ENCODE measurements at regions not wholly inside any gene's neighbourhood (a gene's known extent, or its start where the extent isn't known, plus 50 kb on each side); places are given as distances from the start of the nearest gene placed in this dataset.
"Not testable (repeated sequence)": the region's sequence is repeated elsewhere in the genome, so short reads cannot be mapped to it uniquely, and the experiment has no call there.

DNA sequence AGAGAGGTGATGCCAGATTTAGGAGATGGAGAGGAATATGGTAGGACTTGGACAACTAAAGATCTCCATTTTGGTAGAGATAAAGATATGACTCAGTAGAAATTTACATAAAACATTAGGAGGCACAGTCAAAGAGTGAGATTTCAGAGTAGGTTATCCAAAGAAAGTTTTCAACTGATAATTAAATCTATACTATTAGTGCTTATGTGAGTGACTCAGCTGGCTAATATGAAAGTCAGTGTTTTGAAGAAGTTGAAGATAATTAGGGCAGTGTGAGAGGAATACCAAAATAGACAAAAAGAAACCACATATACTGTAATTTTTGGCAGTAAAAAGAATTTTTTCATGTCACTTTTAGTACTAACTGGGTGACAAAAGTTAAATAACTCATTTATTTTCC lies 712.8 kb upstream of the HS3ST5 start:
- TF ChIP-seq EZH2phosphoT487 (IDR thresholded peaks at IDR 0.05; ENCODE audit: borderline replicate concordance, low read length) = no peak
- TF ChIP-seq, protein P1, sequence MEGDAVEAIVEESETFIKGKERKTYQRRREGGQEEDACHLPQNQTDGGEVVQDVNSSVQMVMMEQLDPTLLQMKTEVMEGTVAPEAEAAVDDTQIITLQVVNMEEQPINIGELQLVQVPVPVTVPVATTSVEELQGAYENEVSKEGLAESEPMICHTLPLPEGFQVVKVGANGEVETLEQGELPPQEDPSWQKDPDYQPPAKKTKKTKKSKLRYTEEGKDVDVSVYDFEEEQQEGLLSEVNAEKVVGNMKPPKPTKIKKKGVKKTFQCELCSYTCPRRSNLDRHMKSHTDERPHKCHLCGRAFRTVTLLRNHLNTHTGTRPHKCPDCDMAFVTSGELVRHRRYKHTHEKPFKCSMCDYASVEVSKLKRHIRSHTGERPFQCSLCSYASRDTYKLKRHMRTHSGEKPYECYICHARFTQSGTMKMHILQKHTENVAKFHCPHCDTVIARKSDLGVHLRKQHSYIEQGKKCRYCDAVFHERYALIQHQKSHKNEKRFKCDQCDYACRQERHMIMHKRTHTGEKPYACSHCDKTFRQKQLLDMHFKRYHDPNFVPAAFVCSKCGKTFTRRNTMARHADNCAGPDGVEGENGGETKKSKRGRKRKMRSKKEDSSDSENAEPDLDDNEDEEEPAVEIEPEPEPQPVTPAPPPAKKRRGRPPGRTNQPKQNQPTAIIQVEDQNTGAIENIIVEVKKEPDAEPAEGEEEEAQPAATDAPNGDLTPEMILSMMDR (IDR thresholded peaks at IDR 0.05; ENCODE audit: low read depth, low read length, poor library complexity, severe bottlenecking) = no peak
- no peak overlapping the region for H3K4me3 ChIP-seq (ENCODE audit: low read length)
- H3K27ac ChIP-seq (ENCODE audit: low read depth, low read length) = no peak overlapping the region
- H3K4me1 ChIP-seq (ENCODE audit: control insufficient read depth, low read length) = no peaks in the 10 kb centered on the region
- no peaks in the 10 kb centered on the region for H3K9me3 ChIP-seq (ENCODE audit: control insufficient read depth, insufficient read depth, low read length)
- H3K27me3 ChIP-seq (ENCODE audit: control insufficient read depth, low read length) = no peaks in the 10 kb centered on the region
- no peaks in the 10 kb centered on the region for H3F3A ChIP-seq (ENCODE audit: control insufficient read depth, insufficient read depth)
- no peaks in the 10 kb centered on the region for H4K20me1 ChIP-seq (ENCODE audit: control insufficient read depth, insufficient read depth, low read depth, low read length)
- H3K4me2 ChIP-seq (ENCODE audit: low read length) = no peak overlapping the region
- no peaks in the 10 kb centered on the region for H3K79me2 ChIP-seq (ENCODE audit: control insufficient read depth, low read length)
- no peaks in the 10 kb centered on the region for H3K9me2 ChIP-seq (replicated peaks; ENCODE audit: control insufficient read depth, low read length)
- no peaks in the 10 kb centered on the region for H3K36me3 ChIP-seq (ENCODE audit: control insufficient read depth, low read length)

DNA sequence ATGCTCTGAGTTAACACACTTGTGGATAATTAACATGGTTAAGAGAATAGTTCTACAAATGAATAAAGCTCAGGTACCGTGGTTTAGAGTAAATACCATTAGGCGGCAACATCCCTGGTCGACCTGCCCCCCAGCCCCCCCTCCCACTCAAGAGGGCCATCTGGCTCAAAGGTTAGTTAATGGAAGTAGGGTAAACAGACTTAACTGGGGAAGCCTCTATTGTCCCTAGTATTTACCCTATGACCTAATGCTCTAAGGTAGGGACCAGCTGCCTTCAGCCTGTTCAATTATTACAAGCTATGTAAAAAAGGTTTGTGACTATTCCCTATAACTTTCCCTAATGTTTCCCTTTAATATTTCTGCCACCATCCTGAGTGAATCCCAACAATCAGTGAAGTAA lies 711.4 kb upstream of the HS3ST5 start:
- H3K4me3 ChIP-seq (ENCODE audit: low read length); H3K27ac ChIP-seq (ENCODE audit: low read depth, low read length); H3K9me3 ChIP-seq (ENCODE audit: control insufficient read depth, insufficient read depth, low read length); H3F3A ChIP-seq (ENCODE audit: control insufficient read depth, insufficient read depth); H3K4me2 ChIP-seq (ENCODE audit: low read length); H3K79me2 ChIP-seq (ENCODE audit: control insufficient read depth, low read length); H3K27me3 ChIP-seq (ENCODE audit: control insufficient read depth, low read length); H3K36me3 ChIP-seq (ENCODE audit: control insufficient read depth, low read length); H4K20me1 ChIP-seq (ENCODE audit: control insufficient read depth, insufficient read depth, low read depth, low read length); H3K9me2 ChIP-seq (replicated peaks; ENCODE audit: control insufficient read depth, low read length); H3K4me1 ChIP-seq (ENCODE audit: control insufficient read depth, low read length): not testable (repeated sequence)

- H3K9me2 ChIP-seq (replicated peaks; ENCODE audit: control insufficient read depth, low read length) = no peaks in the 10 kb centered on the region
- TF ChIP-seq, protein P1 (IDR thresholded peaks at IDR 0.05; ENCODE audit: low read depth, low read length, poor library complexity, severe bottlenecking) = no peak
- TF ChIP-seq EZH2phosphoT487 (IDR thresholded peaks at IDR 0.05; ENCODE audit: borderline replicate concordance, low read length) = no peak
- H4K20me1 ChIP-seq (ENCODE audit: control insufficient read depth, insufficient read depth, low read depth, low read length) = no peaks in the 10 kb centered on the region
- H3K27me3 ChIP-seq (ENCODE audit: control insufficient read depth, low read length) = no peaks in the 10 kb centered on the region
- H3K4me1 ChIP-seq (ENCODE audit: control insufficient read depth, low read length) = no peaks in the 10 kb centered on the region
- H3K9me3 ChIP-seq (ENCODE audit: control insufficient read depth, insufficient read depth, low read length) = no peaks in the 10 kb centered on the region
- no peak overlapping the region for H3K4me3 ChIP-seq (ENCODE audit: low read length)
- H3K4me2 ChIP-seq (ENCODE audit: low read length) = no peak overlapping the region
- H3K36me3 ChIP-seq (ENCODE audit: control insufficient read depth, low read length) = no peaks in the 10 kb centered on the region
- no peaks in the 10 kb centered on the region for H3K79me2 ChIP-seq (ENCODE audit: control insufficient read depth, low read length)
- no peak overlapping the region for H3K27ac ChIP-seq (ENCODE audit: low read depth, low read length)
- no peaks in the 10 kb centered on the region for H3F3A ChIP-seq (ENCODE audit: control insufficient read depth, insufficient read depth)
These were observed 710.5 kb upstream of the HS3ST5 start for GRCh38 chr6:115053169-115053860.

GRCh38 chr6:115016593-115016992 lies 673.8 kb upstream of the HS3ST5 start:
- no peak for TF ChIP-seq EZH2phosphoT487 (IDR thresholded peaks at IDR 0.05; ENCODE audit: borderline replicate concordance, low read length)
- H3K9me2 ChIP-seq (replicated peaks; ENCODE audit: control insufficient read depth, low read length) = no peaks in the 10 kb centered on the region
- no peak overlapping the region for H3K4me2 ChIP-seq (ENCODE audit: low read length)
- H3K79me2 ChIP-seq (ENCODE audit: control insufficient read depth, low read length) = no peaks in the 10 kb centered on the region
- H3K9me3 ChIP-seq (ENCODE audit: control insufficient read depth, insufficient read depth, low read length) = no peaks in the 10 kb centered on the region
- no peaks in the 10 kb centered on the region for H3K36me3 ChIP-seq (ENCODE audit: control insufficient read depth, low read length)
- H3F3A ChIP-seq (ENCODE audit: control insufficient read depth, insufficient read depth) = no peaks in the 10 kb centered on the region
- no peaks in the 10 kb centered on the region for H3K27me3 ChIP-seq (ENCODE audit: control insufficient read depth, low read length)
- no peak overlapping the region for H3K27ac ChIP-seq (ENCODE audit: low read depth, low read length)
- no peak overlapping the region for H3K4me3 ChIP-seq (ENCODE audit: low read length)
- no peaks in the 10 kb centered on the region for H3K4me1 ChIP-seq (ENCODE audit: control insufficient read depth, low read length)
- no peaks in the 10 kb centered on the region for H4K20me1 ChIP-seq (ENCODE audit: control insufficient read depth, insufficient read depth, low read depth, low read length)
